Frontal cortex (tissue), 3 donors: ENCODE measurements at regions not wholly inside any gene's neighbourhood (a gene's known extent, or its start where the extent isn't known, plus 50 kb on each side); places are given as distances from the start of the nearest gene placed in this dataset.

Source experiments
- DNase-seq, 2 donors: peaks; one replicate each; pipeline ENCODE4 v3.0.0; 2012; ENCODE audit warnings: low spot score in 2 of 2
- FAIRE-seq: peaks from 2 replicates; lab custom pipeline; 2012; peaks lifted over from hg19 to GRCh38; lab: Jason Lieb, UNC
- donor health status: control.
- donor health status: control.
- donor health status: control.

DNA sequence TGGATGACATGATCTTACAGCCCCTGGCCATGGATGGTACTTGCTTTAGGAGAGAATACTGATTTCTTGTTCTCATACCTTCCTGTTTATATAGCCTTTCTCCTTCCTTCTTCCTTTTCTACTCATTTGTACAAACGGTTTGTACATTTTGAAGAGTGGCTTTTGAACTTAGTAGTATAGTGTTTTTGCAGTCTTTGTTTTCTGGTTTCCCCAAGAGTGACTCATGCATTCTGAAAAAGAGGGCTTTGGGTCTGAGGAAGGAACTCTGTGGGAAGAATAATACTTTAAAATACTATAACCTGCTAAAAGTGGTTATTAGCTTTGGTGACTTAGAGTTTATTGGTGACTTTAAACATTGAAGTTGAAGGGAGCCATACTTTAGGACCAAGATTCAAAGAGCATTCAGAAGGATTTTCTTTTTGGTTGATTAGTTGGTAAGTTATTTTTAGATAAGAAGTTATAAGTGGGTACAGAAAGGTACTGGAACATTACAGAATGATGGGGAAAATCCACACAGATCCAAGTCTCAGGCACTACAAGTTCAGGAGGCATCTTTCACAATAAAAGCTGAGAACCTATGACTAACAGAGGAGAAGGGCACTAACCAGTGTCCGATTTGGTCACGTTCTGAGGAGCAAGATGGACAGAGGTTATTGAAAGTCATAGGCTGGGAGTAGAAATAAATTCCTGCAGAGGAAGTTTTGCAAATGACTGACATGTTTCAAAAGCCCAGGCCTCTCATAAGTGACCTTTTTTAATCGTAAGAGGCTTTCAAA, 369.6 kb upstream of the AZI2 start:
- no peak for FAIRE-seq

DNA sequence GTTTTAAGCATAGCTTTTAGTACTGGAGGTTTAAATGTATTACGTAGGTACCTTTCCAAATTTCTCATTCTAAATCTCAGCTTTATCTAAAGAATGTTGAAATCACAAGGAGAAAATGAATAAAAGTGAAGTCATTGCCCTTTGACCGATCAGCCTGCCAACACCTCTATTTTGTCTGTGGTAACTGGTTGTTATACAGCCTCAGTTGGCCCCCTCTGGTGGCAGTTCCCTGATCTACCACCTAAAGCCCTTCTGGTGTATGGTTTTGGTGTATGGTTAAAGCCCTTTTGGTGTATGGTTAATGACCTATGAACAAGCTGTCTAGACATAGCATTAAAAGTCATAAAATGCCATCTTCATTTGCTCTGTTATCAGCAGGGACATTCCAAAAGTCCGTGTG, 378.2 kb upstream of the AZI2 start:
- no peak for FAIRE-seq

More for the DNA sequence above, 369.6 kb upstream of the AZI2 start:
- DNase-seq: no peak

DNA sequence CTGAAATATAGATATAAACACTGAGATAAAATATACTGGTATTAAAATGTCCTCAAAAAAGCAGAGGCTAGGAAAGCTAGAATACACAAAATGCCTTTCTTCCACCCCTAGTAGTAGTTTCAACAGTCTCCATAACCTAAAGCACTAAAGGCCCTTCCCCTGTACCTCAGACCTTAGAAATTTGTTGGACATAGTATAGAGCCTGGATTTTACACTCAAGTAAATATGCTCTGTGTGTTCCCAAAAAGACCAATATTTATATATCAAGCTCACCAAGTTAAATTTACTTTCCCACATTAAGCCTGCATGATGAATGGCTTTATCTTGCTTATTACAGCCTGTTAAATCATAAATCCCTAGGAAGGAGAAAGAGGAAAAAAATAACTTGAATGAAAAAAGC, 378.7 kb upstream of the AZI2 start:
- FAIRE-seq (no peak), DNase-seq (no peak)

More for the DNA sequence above, 378.2 kb upstream of the AZI2 start:
- no peak for DNase-seq

DNA sequence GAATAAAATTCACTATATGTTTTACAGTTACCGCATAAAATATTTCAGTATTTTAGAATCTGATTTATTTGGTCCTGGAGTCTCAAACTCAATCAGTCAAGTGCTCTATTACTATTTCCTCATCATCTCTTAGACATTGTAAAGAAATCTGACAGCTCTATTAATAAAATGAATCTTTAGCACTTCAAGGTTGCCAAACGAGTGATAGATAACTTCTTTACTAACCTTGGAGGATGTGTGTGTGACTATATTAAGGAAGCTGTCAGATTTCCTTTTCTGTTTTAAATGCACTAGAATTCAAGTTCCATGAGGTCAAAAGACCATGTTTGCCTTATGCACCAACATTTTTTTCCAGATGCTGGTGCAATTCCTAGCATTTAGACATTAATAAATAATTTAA, 389.8 kb upstream of the AZI2 start:
- FAIRE-seq: no peak
- DNase-seq: no peak

DNA sequence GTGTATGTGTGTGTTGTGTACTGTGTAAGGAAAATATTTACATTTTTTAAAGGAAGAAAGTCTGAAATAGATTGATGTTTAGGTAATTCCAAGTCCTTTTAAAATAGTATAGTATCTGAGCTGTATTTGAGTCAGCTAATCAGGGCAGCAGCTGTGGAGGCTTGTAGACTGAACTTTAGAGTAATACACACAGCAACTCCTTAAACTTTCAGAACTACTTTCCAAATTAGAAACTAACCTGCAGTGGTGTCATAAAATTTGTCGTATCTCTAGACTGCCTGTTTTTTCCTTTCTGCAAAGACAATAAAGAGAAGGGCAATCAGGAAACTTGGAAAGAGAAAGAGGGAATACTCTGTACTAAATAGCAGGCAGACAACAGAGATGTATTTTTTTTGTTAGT, 391.0 kb upstream of the AZI2 start:
- FAIRE-seq (no peak), DNase-seq (no peak)

DNA sequence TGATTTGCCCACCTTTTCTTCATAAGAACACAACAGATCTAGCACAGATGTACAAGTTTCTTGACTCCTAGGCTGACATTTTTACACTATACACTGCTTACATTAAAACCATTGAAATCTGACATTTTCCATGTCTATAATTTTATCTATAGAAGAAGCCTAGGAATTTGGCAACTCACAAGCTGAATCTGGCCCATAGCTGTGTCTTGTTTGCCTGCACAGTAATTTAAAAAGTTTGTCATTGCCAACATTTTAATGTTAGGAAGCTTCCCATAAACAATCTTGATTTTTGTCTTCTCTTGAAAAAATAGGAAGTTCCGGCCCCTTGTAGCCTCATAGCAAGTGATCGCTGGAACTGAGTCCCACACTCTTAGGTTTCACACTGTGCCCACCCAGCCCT, 394.6 kb upstream of the AZI2 start:
- FAIRE-seq (no peak), DNase-seq (no peak)

DNA sequence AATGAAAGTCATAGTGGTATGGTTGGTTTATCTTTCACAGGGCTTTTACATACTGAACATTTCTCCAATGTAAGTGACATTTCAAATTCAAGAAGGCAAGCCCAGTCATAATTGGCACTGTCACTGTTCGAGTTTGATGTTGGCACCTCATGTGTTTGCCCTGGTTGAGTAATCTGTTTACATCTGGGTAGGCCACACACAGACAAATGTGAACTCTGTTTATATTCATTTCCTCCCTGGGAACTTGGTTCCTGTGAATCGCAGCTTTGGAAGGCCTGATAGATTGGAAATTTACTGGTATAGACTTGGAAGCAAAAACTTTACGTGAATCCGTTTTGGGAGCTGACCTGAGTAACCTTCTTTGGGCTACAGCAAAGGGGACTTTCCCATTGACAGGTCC, 395.2 kb upstream of the AZI2 start:
- DNase-seq: no peak
- no peak for FAIRE-seq

DNA sequence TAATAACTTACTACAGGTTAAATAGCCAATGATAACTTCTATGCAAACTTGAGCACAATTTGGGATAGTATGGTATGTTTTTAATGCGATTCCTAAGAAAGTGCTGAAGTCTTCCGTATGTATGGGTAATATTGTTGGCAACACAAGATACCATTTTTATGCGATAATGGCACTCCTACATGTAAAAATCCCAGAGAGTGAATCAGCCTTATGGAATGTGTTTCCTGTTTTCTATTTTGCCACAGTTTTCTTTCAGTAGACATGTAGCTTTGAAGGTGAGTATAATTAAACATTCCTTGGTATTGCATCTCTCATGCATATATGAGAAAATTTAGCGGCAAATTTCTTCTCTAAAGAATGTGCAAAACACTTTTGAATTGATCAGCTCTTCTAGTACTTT, 396.8 kb upstream of the AZI2 start:
- DNase-seq (no peak), FAIRE-seq (no peak)

DNA sequence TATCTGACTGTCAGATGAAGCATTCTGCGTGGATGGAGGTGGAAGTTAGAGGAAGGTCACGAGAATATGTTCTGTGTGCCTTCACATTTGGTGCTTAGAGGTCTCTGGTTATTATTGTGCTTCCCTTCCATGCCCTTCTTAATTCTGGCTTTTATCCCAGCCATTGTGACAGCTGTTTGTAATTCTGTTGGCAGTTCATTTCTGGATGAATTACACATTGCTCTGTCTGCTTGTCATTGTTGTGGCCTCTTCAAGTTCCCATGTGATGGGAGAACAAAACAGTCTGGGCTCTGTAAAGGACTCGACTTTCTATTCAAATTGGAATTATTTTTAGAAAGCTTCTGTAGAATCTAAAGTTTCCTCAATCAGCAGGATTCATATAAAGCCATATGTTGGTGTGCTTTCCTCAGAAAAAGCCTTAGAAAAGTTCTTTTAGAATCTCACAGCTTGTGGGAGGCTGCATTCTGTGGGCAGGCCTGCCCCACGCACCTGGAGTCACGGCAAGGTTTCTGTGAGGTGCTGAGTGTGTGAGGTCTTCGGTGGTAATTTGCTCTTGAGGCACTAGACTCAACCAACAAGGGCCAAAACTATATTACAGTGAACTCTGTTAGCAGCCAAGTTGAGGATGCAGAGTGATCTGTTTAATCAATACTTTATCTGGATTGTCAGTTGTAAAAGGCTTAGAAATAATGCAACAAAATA, 397.4 kb upstream of the AZI2 start:
- no peak for FAIRE-seq
- DNase-seq: no peak

DNA sequence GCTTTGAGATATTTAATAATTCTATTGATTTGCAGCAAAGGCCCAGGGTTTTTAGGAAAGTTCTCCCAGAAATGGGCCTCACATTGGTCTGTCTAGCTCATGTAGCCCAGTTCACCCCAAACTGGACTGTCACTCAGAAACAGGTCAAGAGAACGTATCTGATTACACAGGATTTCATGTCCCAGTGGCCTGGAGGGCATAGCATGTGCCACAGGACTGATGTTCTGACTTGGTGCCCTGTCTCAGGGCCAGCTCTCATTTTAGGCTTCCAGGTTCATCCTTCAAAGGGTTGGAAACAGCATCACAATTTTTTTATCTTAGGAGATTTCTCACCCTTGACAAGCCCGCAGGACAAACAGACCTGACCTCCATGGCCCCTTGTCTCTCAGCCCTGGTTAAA, 398.4 kb upstream of the AZI2 start:
- FAIRE-seq: no peak
- DNase-seq: no peak

DNA sequence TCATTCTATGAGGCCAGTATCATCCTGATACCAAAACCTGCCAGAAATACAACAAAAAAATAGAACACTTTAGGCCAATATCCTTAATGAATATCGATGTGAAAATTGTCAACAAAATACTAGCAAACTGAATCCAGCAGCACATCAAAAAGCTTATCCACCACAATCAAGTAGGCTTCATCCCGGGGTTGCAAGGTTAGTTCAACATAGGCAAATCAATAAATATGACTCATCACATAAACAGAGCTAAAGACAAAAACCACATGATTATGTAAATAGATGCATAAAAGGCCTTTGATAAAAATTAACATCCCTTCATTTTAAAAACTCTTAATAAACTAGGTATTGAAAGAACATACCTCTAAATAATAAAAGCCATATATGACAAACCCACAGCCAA, 403.2 kb upstream of the AZI2 start:
- FAIRE-seq: no peak
- no peak for DNase-seq

DNA sequence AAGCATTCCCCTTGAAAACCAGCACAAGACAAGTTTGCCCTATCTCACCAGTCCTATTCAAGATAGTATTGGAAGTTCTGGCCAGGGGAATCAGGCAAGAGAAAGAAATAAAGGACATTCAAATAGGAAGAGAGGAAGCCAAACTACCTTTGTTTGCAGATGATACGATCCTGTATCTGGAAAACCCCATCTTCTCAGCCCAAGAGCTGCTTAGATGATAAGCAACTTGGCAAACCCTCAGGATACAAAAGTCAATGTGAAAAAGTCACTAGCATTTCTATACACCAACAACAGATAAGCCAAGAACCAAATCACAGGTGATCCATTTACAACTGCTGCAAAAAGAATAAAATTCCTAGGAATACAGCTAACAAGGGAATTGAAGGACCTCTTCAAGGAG, 403.7 kb upstream of the AZI2 start:
- no peak for DNase-seq
- FAIRE-seq: no peak

DNA sequence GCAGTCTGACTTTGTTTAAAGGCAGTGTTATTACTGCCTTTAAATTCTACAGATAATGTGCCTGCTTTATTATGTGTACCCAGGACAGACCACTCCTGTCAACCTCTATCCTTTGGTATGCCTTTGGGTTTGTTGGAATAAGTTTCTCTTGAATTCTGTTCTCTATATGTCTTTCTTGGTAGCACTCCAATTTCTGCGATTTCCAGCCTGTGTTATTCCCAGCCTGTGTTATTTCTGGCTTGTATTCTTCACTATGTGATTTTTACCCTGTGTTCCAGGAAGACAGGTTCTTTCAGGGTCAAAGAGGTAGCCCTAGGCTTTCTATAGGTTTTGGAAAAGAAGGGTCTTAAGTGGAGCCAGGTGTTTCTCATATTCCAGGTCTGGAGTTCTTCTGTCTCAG, 407.4 kb upstream of the AZI2 start:
- FAIRE-seq (no peak), DNase-seq (no peak)

DNA sequence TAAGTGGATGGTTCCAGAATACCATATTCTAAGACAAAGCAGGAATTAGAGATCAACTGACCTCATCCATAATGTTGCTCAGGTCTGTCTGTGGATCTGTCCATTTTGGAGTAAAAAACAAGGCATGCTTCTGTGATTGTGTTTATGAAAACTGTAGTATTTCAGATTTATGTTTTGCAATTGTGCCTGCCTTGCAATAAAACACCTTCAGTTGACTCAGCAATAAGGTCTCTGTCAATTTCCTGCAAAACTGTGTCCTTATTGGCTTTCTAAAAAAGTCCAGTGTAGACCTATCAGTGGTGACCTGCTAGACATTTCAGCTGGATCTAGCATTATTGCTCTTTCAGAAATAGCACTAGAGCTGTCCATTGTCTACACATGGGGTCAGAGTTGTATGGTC, 409.5 kb upstream of the AZI2 start:
- DNase-seq (no peak), FAIRE-seq (no peak)

DNA sequence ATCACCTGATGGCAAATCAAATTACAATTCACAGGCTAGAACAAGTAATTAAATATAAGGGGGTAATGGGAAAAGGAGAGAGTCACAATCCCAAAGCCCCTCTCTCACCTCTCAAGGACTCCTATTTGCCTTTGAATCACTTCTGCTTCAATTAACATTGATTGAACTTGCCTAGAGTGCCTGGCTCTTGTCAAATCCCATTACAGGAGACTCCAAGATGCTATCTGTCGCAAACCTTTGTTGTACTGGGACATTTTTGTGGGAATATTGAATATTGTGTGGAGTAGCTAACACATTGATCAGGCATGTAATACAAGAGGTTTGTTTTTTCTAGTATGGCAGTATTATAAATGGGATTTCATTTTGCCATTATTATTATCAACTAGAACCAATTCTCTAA, 412.8 kb upstream of the AZI2 start:
- DNase-seq (no peak), FAIRE-seq (no peak)

DNA sequence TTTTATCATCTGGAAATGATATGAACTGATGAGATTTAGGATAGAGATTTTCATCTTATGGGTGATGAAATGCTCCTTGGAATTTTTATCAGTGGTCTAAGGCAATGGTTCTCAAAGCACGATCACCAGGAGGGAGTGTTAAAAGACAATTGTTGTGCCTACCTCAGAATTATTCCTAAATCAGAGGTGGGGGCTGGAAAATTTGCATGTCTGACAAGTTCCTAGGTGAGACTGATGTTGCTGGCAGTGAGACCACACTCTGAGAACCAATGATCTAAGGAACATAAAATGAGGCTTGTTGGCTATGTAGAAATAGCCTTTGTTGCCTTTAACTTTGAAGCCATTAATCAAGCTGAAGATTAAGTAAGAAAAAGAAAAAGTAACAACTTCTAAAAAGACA, 416.6 kb upstream of the AZI2 start:
- DNase-seq (no peak), FAIRE-seq (no peak)

DNA sequence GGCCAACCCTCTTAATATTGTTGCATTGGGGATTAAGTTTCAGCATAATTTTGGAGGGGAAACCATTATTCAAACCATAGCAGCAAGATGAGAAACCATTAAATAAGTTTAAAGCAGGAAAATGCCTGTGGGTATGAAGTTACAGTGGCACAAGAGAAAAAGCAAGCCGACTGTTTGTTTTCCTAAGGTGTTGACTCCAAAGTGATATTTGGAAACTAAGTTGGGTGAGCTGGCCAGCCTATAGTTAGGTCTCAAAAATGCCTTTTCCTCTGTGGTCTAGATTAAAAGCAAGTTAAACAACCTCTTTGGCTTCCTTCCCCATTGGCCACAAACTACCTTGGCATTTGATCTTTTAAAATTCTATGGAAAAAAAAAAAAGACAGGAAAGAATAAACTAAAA, 419.8 kb upstream of the AZI2 start:
- DNase-seq (no peak), FAIRE-seq (no peak)

DNA sequence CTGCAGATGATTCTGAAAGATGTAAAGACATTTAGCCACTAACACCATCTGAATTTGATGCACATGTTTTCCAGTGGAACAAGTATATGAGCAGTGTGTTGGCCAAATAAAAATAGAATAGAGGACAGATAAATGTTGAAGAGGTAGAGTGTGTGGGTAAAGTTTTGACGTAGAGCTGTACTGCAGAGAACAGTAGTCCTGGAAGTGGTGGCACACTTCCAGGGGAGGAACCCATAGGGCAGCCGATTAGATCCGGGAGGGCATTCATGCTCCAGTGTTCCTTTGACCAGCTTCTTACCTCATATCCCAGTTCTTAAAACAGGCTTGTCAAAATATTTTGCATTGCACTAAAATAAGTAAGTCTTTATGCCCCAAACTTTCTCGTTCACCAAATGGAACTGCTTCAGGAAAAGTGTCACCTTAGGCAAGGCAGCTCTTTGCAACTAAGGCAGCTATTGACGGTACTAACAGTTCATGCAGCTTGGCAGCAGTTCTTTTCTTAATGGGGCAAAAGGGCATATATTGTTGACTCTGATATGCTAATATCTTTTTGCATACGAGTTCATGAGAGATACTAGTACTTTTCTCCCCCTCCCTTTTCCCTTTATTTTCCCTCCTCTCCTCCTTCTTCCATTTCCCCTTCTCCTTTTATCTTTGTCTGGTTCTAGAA, 429.3 kb upstream of the AZI2 start:
- DNase-seq (no peak), FAIRE-seq (no peak)

DNA sequence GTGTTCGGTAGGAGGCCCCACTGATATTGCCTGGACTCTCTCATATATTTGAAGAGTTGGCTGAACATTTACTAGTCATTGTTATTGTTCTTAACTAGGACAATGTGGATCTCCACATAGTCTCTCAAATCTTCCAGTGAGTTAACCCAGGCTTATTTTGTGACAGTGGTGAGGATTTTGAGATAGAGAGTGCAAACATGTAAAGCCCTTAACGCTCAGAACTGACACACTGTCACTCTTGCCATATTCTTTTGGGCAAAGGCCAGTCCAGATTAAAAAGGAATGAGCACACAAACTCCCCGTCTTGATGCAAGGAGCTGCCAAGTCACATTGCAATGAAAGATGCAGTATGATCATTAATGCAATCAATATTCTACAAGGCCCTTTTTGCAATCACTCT, 431.9 kb upstream of the AZI2 start:
- DNase-seq (no peak), FAIRE-seq (no peak)

DNA sequence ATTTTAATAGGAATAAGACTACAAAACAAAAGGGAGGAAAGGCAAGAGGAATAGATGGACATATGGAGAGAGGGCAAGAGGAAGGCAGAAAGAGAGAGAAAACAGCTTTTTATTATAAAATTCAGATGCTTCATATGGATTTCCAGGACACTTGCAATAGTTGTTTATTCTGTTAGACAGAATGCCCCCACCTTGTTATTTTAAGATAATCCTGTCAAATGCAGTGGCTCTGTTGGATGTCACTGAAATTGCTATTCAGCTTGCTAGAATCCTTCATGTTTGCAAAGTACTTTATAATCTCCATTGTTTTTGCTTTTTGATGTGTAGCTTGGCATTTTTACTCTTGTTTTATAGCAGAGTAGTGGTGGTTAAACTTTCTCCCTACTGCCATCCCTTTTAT, 432.4 kb upstream of the AZI2 start:
- FAIRE-seq (no peak), DNase-seq (no peak)

DNA sequence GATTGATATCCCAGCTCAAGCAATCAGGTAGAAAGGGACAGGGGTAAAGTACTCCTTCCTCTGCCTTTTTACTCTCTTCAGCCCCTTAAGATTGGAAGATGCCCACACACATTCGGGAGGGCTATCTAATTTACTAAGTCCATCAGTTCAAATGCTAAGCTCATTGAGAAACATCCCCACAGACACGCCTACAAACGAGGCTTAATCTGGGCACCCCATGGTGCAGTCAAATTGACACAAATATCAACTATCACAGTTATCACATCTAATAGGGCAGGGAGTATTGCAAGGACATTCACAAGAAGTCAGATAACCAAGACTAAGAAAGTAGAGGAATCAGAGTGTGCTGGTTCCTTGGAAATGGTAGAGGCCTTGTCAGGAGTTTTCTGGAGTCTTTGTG, 437.8 kb upstream of the AZI2 start:
- no peak for DNase-seq
- FAIRE-seq: no peak
